HG03045 (cell line): ENCODE measurements at regions not wholly inside any gene's neighbourhood (a gene's known extent, or its start where the extent isn't known, plus 50 kb on each side); places are given as distances from the start of the nearest gene placed in this dataset.
"Not testable (repeated sequence)": the region's sequence is repeated elsewhere in the genome, so short reads cannot be mapped to it uniquely, and the experiment has no call there.

Source experiments
- ATAC-seq: cut with Tn5 transposase; IDR thresholded peaks from one replicate; pipeline ENCODE4 v1.9.1; 2021; ENCODE audit warnings: mild to moderate bottlenecking, moderate library complexity; ENCODE audit not compliant: unreplicated experiment

GRCh38 chr5:125429498-125429897, 683.1 kb upstream of the ZNF608 start:
- no peak for ATAC-seq

DNA sequence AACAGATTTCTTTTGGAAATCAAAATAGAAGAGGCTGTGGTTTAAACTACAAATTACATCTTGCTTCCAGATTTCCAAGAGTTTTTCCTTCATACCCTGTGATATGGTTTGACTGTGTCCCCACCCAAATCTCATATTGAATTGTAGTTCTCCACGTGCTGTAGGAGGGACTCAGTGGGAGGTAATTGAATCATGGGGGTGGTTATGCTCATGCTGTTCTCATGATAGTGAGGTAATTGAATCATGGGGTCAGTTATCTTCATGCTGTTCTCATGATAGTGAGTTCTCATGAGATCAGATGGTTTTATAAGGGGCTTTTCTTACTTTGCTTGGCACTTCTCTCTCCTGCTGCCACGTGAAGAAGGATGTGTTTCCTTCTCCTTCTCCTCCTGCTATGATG, 687.0 kb upstream of the ZNF608 start:
- ATAC-seq, result no peak

GRCh38 chr5:125439243-125439642, 692.8 kb upstream of the ZNF608 start:
- no peak for ATAC-seq

- no peak for ATAC-seq
Observed at GRCh38 chr5:125440905-125441304, 694.5 kb upstream of the ZNF608 start.

DNA sequence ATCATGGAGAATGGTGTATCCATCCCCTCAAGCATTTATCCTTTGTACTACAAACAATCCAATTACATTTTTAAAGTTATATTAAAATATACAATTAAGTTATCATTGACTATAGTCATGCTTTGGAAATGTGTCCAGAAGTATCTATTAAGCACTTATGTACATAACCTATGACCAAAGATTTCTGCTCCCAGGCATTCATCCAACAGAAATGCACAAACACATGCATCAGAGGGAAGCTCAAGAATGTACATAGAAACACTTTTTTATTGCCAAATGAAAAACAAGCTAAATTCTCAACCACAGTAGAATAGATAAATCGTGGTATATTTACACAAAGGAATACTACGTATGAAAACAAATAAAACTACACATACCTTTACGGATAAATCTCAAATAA, 700.5 kb upstream of the ZNF608 start:
- ATAC-seq, result no peak

DNA sequence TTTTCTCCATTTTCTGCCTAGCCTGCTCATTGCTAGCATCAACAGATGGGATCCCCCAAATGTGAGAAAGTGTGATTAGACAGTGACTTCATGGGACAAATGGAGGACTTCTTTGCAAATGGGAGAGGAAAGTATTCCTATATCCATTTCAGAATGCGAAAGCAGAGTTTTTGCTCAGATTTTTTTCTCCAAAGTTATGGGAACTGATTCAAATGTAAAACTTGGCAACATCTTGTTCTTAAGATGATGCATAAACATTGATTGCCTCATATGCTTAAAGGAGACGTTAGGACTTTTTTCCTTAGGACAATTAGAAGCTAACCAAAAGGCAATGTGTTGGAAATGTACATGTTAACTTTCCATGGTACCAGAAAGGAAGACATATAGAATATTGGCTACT, 704.3 kb upstream of the ZNF608 start:
- no peak for ATAC-seq

- no peak for ATAC-seq
Observed at GRCh38 chr5:125451622-125452021, 705.2 kb upstream of the ZNF608 start.

DNA sequence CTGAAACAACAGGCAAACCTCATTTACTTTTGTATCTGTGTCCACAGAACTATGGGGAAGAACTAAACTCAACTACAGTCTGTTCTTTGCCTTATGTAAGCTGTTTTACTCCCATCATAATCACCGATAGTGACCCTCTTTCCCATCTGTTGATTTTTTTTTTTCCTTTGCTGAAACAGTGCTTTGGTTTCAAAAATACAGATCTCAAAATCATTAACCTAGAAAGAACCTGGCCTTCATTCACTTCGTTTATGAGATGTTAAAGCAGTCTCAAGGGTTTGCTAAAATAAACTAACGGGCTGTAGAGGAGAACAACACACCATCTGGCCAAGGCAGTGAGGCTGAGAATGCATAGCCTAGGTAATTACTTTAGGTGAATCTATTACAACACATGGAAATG, 706.6 kb upstream of the ZNF608 start:
- no peak for ATAC-seq

- no peak for ATAC-seq
Observed at GRCh38 chr5:125455041-125455440, 708.6 kb upstream of the ZNF608 start.

GRCh38 chr5:125456005-125456404, 709.6 kb upstream of the ZNF608 start:
- not testable (repeated sequence) for ATAC-seq

DNA sequence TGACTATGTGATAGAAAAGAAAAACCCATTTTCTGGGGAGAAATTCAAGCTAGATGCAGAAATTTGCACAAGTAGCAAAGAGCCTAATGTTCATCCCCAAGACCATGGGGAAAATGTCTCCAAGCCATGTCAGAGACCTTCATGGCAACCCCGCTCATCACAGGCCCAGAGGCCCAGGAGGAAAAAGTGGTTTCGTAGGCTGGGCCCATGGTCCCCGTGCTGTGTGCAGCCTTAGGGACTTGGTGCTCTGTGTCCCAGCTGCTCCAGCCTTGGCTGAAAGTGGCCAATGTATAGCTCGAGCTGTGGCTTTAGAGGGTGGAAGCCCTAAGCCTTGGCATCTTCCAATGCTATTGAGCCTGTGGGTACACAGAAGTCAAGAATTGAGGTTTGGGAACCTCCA, 711.2 kb upstream of the ZNF608 start:
- no peak for ATAC-seq

DNA sequence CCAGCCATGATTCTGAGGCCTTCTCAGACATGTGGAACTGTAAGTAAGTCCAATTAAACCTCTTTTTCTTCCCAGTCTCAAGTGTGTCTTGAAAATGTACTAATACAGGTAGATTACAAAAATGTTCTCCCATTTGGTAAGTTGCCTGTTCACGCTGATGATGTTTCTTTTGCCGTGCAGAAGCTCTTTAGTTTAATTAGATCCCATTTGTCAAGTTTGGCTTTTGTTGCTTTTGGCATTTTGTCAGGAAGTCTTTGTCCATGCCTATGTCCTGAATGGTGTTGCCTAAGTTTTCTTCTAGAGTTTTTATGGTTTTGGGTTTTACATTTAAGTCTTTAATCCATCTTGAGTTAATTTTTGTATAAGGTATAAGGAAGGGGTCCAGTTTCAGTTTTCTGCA, 712.5 kb upstream of the ZNF608 start:
- ATAC-seq, result not testable (repeated sequence)

DNA sequence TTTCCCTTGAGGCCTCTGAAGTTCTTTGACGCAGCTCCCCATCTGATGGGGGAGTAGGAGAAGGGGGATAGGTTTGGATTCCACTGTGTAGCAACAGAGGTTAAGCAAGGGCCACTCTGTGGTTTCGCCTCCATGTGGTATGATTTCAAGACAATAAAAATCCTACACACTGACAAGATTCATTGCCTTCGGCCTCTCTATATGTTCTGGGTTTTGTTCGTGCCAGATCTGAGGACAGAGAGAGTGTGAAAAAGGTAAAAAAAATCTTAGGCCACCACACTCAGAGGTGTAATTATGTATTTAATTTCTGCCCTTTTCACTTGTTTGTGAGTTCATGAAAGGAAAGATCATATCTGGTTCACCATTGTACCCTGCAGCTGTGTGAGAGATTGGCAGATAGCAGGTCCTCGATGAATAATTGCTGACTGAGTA, 715.2 kb upstream of the ZNF608 start:
- no peak for ATAC-seq

DNA sequence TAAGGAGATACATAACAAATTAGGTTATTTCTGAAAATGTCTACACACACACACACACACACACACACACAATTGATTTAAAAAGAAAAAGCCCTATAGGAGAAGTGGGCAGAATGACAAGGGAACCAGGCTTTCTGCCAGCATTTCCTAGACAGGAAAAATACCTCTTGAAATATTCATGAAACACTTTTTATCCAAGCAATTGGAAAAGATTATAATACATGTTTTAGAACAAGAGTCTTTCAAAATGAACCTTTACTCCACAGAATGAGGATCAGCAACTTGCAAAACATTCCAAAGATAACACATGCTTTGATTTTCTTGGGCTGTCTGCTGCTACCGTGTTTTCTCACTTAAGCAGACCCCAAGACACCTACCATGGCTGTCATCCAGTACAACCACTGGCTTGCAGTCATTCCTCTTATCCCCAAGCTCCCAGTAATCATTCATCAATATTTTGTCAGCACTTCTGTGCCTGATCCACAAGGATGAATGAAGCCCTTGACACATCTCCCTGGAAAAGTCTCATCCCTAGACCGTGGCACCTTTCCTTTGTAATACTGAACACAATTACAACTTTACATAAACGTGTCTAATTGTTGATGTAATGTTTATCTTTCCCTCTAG, 717.1 kb upstream of the ZNF608 start:
- no peak for ATAC-seq

DNA sequence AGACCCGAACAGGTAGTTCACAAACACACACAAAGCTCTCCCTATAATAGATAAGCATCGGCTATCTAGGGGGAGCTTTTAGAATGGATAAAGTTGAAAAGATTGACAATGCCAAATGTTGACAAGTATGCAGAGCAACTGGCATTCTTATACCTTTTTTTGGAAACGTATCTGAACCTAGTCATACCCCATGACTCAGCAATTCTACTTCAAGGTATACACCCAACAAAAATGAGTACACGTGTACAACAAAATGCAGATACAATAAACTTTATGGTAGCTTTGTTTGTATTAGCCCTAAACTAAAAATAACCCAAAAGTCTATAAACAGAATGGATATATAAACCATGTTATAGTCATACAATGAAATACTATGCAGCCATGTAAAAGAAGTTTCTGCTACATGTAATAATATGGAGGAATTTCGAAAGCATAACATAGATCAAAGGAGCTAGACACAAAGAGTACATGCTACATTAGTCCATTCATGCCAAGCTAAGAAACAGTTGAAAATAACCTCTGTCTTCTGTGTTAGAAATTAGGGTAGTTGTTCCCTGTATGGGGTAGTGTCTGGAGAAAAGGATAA, 718.5 kb upstream of the ZNF608 start:
- ATAC-seq, result no peak

- no peak for ATAC-seq
Observed at GRCh38 chr5:125465703-125466102, 719.3 kb upstream of the ZNF608 start.

GRCh38 chr5:125467222-125467621, 720.8 kb upstream of the ZNF608 start:
- ATAC-seq, result no peak

DNA sequence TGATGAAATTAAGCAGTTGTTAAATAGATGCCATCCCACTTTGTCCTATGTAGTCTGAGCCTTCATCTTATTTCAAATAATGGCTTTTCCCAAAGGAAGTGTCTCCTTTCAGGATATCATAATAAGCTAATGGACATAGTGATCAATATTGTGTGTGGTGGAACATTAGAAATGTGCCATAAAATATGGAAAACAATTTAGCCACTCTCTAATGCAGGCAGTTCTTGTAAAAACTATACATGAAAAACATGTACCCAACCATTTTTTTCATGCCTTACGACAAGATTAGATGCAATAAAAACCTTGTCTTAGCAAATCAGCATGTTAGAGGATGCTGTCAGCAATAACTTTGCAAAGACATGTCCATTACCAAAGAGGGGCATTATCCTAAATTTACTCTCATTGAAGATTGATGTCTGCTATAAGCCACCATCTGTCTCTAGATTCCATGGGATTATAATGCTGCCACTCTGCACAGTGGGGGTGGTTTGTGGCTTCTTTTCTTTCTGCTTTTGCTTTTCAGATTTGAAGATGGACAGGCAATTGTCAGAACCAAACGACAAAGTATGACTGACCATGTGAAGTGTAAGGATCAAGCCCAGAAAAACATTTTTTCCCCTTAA, 724.0 kb upstream of the ZNF608 start:
- no peak for ATAC-seq

DNA sequence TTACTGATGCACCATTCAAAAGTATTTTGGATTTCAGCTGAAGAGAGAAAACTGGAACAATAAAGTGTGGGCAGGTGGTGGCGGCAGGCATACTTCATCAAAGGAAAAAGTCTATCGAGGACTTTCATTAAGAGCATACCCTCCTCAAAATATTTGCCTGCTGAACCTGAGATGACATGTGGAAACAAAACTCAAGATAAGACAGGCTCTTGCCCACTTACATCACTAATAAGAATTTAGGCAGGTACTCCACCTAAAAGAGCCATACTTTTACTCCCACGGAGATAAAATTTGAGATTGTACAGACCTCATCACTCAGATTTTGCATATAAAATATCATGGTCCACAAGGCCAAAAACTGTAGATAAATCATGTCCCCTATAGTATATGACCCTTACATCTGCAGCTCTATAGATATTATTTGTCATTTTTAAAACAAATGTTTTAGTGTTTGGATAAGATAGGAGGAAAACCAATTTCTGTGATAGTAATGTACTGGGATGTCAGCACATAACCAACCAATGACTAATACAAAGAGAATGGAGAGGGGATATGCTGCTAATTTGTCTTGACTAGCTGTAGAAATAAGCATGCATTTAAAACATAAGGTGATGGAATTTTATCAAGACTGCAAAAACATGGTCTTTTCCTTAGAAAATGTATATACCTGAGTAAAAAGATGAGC, 730.6 kb upstream of the ZNF608 start:
- ATAC-seq, result no peak

DNA sequence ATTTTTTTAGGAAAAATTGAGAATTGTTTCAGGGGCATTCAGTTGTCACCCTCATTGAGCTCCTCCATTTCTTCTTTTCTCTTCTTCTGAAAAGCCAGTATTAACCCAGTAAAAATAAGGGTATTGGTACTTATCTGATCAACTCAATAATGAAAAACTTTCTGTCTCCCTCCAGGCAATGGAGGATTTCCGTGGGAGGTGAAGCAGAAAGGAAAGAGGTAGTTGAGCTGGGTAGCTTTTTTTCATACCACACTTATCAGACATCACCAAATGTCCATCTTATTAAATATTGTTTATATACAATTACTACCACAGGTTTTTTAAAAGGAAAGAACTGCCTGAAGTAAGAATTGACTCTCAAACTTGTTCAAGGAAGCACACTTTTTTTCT, 731.1 kb upstream of the ZNF608 start:
- ATAC-seq, result no peak

DNA sequence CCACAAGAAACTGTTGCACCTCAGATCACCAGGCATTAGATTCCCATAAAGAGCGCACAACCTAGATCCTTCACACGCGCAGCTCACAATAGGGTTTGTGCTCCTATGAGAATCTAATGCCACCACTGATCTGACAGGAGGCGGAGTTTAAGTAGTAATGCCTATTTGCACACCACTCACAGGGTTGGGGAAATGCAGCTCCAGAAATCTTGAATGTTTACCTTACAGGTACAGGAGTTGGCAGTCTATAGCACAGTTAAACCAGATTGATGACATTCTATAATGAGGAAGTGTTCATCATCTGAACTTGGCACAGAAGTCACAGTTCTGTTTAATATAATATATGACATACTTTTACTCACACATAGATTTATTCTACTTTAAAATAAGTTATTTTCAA, 732.2 kb upstream of the ZNF608 start:
- ATAC-seq, result no peak

- no peak for ATAC-seq
Observed at GRCh38 chr5:125480911-125481310, 734.5 kb upstream of the ZNF608 start.
